HG03469 (cell line): ENCODE measurements at regions not wholly inside any gene's neighbourhood (a gene's known extent, or its start where the extent isn't known, plus 50 kb on each side); places are given as distances from the start of the nearest gene placed in this dataset.
A peak's percentile ranks its signal among the peaks of the same experiment; 100 is the strongest.
"Not testable (repeated sequence)": the region's sequence is repeated elsewhere in the genome, so short reads cannot be mapped to it uniquely, and the experiment has no call there.

Experiments used
- ATAC-seq: cut with Tn5 transposase; IDR thresholded peaks from one replicate; pipeline ENCODE4 v1.9.1; 2021; ENCODE audit warnings: mild to moderate bottlenecking, moderate library complexity, moderate number of reproducible peaks; ENCODE audit not compliant: unreplicated experiment

DNA sequence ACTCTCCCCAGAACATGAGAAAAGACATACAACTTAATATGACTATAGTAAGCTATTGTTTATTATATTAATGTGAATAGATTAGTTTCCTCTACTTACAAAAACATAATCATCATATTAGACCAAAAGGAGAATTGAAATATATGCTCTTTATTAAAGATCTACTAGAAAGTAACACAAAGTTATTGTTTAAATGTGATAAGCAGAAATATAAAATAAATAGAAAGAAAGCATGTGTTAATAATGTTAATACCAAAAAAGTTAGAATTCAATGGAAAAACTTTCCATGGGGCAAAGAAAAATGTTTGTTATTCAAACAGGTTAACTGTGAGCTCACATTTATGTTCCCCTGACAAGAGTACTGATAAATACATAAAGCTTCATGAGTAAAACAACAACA lies 421.4 kb upstream of the UBE2E3 start:
- ATAC-seq, result no peak

DNA sequence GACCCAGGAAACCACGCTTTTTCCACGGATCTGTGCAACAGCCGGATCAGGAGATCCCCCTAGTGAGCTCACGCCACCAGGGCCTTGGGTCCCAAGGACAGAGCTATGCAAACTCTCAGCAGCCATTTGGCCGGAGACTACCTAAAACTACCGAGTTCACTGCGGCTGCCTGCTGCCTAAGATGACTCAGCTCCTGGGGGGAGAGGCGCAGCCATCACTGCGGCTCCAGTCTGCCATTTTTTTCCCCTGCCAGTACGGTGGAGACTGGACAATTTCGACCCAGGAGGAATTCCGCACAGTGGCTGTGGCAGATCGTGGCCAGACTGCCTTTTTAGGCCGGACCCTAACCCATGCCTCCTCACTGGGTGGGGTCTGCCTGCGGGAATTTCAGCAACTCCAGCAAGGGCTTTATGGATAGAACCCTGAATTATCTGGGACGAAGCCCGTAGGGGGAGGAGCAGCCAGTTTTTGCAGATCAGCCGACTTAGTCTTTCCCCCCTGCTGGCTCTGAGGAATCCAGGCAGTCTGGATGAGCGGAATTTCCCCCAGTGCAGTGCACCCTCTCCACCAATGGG lies 424.9 kb upstream of the UBE2E3 start:
- no peak for ATAC-seq

DNA sequence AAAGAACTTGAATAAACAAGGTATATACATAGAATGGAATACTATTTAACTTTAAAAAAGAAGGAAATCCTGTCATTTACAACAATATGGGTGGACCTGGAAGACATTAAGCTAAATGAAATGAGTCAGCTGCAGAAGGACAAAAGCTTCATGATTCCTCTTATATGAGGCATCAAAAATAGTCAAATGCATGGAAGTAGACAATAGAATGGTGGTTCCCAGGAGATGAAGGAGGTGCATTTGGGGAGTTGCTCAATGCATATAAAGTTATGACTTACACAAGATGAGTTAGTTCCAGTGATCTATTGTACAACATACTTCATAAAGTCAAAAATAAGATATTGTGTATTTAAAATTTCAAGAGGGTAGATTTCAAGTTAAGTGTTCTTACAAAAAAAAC lies 426.1 kb upstream of the UBE2E3 start:
- ATAC-seq, result no peak

DNA sequence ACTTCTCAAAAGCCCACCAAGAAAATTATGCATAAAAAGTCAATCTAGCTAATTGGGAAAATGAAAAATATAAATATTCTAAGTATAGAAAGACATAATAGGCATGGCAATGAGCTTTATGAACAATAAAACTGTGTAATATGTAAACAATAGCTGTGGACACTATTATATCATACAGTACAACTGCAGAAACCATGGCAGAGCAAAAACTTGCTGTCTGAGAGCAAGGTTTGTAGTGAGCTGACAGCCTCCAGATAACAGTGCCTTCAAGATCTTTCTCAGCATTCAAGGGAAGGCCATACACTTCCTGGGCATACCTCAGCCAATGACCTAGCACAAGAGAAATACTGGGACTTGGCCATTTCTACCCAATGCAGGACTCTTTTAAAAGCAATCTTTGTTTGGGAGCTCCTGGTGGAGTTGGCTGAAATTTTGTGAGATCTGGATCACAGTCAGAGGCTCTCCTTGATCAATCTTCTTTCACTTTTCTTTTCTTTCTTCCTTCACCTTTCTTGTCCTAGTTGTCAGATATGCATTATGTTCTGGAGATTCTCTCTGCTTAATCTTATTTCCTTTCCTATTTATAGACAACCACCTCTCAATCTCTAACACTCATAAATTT lies 427.2 kb upstream of the UBE2E3 start:
- ATAC-seq, result no peak

DNA sequence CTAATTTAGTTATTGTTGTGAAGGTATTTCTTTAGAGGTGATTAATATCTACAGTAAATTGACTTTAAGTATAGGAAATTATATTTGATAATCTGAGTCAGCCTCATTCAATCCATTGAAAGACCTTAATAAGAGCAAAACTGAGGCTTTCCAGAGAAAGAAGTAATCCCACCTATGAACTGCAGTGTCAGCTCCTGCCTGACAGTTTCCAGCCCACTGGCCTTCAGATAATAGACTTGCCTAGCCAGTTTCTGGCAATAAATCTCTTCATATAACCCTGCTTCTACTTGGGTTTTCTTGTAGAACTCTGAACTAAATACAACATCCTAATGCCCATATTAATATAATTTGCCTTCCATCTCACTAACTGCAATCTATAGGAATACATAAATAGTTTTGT lies 437.9 kb upstream of the UBE2E3 start:
- no peak for ATAC-seq

DNA sequence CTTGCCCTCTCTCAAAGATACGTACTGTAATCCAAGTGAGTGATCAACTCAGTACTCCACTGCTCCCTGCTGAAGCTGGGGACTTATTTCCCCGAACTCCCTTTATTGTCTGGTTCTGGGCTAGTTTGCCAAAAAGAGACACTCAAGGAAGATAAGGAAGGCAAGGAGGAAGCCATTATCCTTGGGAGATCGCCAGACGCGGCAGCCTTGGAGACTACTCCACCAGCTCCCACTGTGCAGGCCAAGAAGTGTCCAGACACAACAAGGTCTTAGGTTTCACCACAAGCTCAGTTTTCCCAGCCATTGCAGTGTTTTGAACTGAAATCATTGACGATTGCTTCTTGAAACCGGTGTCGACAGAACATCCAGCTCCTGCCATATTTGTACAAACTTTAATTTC lies 439.6 kb upstream of the UBE2E3 start:
- no peak for ATAC-seq

DNA sequence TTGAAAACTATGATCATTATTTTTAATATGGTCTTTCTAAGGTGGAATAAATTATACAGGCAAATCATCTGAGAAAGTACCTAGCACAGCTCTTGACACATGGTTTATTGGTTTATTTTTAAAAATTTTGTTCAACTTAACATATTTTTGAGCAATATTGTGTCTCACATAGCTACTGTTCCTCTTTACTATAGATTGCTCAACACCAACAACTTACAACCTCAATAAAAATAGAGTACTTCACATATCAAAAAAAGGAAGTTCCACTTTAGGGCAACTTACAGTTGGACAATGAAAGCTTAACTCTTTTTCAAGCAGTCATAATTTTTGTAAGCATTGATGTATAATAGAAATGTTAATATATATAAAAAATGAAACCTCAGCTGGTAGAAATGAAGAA lies 440.9 kb upstream of the UBE2E3 start:
- no peak for ATAC-seq

DNA sequence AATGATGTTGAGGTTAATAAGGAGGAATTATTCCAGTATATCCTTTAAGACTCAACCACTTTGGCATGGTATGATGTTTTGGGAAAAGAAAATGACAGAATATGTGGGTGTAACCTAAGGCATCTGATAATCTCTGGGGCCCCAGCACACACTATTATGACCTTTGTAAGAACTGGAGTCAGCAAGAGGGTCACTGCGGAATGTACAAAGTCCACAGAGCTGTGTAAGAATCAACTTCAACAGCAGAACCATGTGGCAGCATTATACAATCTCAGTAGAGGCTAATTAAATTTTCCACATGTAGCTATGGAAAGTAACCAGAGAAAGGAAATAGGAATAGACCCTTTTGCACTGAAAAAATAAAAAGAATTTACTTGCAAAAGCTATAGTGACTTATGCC lies 445.1 kb upstream of the UBE2E3 start:
- no peak for ATAC-seq

DNA sequence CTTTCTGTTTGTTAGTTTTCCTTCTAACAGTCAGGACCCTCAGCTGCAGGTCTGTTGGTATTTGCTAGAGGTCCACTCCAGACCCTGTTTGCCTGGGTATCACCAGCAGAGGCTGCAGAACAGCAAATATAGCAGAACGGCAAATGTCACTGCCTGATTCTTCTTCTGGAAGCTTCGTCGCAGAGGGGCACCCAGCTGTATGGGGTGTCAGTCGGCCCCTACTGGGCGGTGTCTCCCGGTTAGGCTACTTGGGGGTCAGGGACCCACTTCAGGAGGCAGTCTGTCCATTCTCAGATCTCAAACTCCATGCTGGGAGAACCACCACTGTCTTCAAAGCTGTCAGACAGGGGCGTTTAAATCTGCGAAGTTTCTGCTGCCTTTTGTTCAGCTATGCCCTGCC lies 448.6 kb upstream of the UBE2E3 start:
- ATAC-seq, result not testable (repeated sequence)

DNA sequence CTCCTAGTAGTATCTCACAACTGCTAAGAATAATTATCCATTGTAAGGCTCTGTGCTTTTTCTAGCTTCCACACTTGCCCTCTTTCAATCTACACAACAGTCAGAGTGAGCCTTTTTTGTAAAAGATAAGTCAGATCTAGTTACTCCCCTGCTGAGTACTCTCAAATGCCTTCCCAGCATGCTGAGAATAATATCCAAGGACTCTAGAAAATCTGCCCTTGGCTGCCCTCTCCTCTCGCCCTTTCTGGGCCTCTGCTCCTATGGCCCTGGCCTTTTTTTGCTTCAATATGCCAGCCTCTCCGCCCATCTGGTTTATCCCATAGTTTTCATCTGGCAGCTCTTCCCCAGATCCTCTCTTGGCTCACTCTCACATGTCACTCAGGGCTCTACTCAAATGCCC lies 455.9 kb upstream of the UBE2E3 start:
- no peak for ATAC-seq

DNA sequence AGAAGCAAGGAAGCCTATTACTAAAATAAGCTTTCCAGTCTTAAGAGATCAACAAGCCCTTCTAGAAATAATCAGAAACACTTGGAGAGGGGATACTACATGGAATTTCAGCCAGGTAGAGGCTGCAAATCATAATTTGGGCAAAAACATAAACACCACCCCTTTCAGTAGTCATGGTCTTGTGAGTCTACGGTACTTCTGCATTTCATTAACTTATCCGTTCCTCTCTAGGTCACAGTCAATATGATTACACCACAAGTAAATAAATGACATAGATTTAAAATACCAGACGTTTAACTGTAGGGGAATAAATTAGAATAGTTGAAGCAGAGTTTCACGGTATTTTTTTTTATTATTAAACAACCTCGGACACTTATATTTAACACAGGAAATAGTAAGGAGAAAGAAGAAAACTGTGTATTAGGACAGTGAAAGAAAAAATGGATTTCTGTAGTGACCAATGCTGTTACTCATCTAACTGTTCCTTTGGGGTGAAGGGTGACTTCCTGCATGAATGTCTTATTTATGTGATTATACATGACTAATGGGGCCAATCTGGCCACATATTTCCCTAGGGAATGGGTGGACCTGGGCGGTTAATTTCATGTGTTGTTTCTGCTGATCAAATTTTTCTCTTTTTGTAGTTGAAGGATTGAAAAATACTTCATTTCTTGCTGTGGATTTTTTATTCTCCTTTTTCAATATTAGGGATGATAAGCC lies 456.6 kb upstream of the UBE2E3 start:
- no peak for ATAC-seq

DNA sequence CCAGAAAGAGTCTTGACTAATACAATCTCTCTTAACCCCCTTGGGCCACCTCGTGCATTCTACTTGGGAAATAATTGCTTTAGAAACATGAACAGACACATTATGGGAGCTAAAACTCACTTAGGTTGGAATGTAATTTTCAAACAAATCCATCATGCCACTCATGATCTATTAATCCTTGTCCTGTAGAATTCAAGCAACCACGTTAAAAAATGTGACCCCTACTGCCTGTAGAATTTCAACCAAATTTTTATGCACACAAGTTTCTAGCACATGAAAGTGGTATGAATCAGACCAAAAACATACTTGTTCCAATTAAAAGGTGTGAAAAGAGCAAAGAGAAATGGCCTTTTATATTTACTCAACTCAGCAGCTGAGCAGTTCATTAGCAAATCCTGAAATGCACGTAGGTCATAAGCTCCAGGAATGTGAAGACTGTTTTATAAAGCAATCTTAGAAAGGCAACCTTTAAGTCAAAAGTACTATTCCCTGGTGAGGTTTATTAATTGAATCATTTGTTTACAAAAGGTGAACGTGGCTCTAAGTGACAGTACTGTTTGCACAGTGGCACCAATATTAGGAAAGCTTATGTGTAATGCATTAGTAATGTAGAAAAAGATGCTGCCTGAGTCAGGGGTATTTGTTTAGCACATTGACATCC lies 459.4 kb upstream of the UBE2E3 start:
- no peak for ATAC-seq

DNA sequence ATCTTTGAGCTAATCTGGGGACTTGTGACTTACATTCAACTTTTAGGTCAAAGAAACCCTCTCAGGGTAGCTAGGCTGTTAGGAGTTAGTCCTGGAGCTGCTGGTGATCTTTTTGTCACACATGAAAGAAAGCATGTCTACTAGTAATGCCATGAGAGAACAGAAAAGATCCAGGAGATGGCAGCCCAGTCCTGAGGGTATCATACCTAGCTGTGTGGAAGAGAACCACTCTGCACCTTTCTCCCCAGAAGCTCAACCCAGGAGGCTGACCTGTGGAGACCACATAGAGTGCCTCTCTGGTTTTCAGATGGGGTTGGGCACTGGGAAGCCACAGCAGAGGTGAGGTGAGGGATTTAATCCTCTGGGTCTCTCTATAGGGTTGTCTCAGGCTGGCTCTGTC lies 460.2 kb upstream of the UBE2E3 start:
- ATAC-seq, result no peak

DNA sequence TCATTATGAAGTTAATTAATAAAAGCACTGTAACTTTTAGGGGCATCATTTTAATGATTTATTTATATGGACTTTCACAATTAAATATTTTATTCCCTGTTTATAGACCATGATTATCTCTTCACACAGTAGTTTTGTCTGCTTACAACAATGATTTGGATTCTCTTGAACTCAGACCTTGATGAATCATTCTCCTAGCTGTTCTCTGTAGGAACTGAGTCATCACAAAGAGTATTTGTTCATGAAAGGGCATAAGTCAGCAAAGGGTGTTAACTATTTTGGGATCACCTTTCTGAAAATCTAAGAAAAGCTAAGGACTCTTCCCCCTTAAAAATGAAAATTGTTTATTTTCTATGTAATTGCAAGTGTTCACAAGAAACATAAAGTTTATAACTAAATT lies 461.1 kb upstream of the UBE2E3 start:
- ATAC-seq, result no peak

DNA sequence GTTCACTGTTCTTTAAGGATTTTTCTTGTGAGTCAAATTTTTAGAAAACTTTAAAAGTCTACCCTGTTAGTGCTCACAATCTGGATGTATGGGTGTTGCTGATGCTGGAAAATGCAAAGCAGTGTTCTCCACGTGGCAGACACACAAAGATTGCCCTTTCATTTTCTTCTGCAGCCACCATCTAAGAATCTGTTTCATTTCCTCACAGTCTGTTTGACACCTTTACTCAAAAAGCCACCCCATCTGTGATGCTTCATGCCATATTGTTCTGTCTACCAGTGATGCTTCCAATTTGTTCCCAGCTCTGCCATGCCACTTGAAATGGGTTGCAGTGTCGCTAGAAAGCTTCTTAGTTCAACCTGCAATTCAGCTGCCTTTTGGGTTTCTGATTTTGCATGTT lies 464.2 kb upstream of the UBE2E3 start:
- ATAC-seq, result peak; percentile 61

DNA sequence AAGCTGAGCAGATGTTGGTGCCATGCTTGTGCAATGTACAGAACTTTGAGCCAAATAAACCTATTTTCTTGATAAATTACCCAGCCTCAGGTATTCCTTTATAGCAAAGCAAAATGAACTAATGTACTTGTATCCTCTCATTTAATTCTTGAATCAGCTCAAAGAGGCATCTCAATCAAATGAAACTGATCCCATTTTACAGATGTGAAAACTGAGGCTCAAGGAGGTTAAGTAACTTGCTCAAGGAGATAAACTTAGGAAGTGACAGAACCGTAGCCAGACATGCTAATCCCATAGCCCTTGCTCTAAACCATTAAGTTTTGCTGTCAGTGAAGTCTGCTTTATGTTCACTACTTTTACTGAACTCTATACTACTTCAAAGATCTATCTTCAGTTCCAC lies 467.0 kb upstream of the UBE2E3 start:
- ATAC-seq, result no peak

DNA sequence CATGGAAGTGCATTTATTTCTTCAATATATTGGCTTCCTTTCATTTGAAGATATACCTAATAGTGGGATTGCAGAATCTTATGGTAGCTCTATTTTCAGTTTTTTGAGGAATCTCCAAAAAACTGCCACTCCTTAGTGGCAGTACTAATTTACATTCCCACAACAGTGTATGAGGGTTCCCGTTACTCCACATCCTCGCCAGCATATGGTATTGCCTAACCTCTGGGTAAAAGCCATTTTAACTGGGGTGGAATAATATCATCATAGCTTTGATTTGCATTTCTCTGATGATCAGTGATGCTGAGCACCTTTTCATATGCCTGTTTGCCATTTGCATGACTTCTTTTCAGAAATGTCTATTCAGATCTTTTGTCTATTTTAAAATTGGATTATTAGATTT lies 471.9 kb upstream of the UBE2E3 start:
- no peak for ATAC-seq

DNA sequence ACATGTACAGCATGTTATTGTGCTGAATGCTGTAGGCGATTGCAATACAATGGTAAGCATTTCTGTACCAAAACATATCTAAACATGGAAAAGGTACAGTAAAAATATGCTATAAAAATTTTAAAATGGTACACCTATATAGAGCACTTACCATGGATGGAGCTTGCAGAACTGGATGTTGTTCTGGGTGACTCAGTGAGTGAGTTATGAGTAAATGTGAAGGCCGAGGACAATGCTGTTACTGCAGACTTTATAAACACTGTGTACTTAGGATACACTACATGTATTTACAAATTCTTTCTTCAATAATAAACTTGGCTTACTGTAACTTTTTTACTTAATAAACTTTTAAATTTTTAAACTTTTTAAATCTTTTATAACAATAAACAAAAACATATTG lies 473.4 kb upstream of the UBE2E3 start:
- ATAC-seq, result no peak

DNA sequence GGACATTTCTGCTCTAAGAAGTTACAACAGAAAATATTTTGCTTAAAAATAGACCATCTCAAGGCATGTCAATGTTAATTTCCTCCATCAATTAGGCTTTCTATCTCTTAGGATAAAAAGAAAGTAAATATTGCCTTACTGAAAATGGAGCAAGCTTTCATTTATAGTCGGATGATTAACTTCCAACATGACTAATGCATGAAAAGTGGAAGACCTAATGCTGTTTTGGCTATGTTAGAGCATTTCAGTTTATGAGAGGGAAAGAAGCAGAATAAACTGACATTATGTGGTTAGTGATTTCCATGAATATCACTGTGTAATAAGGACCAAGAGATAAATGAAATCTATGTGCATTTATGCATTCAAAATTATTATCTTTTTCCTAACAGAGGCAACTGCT lies 475.2 kb upstream of the UBE2E3 start:
- ATAC-seq, result no peak

DNA sequence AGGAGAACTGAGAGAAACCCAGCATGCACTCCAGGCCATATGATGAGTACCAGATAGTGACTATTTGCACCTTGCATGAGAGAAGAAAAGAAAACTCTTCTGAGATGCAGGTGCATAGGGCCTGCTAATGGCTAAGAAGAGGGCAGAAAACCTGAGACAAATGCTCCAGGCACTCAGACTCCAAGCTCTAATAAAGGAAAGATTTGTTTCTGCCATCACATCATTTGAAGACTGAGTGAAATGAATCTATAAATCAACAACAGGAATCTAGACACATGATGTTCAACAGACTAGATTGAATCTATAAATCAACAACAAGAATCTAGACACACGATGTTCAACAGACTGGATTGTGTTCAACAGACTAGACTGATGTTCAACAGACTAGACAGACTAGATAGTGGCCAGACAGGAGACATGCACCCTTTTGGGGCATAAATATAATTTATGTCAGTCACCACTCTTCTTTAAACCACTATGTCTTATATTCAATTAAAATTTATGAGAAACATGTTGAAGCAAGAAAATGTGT lies 482.7 kb upstream of the UBE2E3 start:
- ATAC-seq, result no peak

DNA sequence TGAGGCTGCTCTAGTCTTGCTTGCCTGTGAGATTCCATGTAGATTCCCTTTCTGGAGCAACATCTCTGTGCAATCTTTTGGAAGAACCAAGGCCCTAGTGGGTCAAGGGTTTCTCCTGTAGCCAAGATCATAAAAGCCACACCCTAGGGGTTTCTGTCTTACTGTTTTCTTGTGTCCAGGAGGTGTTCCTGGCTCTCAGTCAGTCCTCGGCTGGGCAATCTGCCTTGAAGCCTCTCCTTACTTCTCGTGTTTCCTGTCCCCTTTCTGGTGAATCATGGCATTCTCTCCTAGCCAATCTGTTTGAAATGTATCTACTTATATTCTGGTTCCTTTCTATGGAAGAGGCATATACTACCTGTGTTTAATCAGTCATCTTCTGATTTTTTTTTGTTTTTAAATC lies 484.8 kb upstream of the UBE2E3 start:
- ATAC-seq, result no peak

DNA sequence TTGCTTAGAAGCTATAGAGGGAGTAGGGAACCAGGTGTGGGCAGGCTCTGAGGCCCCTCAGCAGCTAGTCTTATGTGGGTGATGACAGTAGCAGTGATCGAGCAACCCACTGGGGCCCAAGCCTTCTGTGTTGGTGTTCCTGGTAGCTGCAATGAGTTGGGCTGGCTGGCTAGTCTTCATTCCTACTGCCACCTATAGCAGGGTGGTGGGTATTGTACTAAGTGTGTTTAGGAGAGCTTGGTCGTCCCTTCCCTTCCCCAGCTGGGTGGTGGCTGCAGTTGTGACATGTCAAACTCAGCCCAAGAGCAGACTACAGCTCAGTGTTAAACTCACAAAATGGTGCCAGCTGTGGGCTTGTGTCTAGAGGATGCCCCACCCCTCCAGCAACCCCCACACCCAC lies 486.1 kb upstream of the UBE2E3 start:
- ATAC-seq, result no peak
